K562 (cell line): ENCODE measurements at regions not wholly inside any gene's neighbourhood (a gene's known extent, or its start where the extent isn't known, plus 50 kb on each side); places are given as distances from the start of the nearest gene placed in this dataset.

ENCODE experiments used
- ATAC-seq: fragments of 200-7000 bp; cut with Tn5 transposase; 3 replicates; pipeline ENCODE4 v1.9.1; 2020; ENCODE audit warnings: moderate library complexity
- BruUV-seq: library from RNA; stranded (reverse); fragments of 400-500 nt; replicated peaks from 2 replicates; lab custom pipeline; 2021; lab: Mats Ljungman, UMichigan
- CTCF ChIA-PET: fragments of 300-600 bp; formaldehyde crosslinking; extraction: SDS; loops from one replicate; lab custom pipeline; 2021; ENCODE audit warnings: low intra/inter-chr PET ratio; lab: Yijun Ruan, JAX
- POLR2A ChIA-PET: fragments of 300-600, 350-650 bp; sonication (Branson Sonifier 250); formaldehyde crosslinking; extraction: SDS; loops from one replicate; lab custom pipeline; 2021; ENCODE audit warnings: antibody characterized with exemption, inconsistent platforms; lab: Yijun Ruan, JAX
- DNase-seq, 4 experiments: peaks; one replicate each; pipeline versions ENCODE4 v3.0.0 to v3.0.0-alpha.2; 2011 to 2018; ENCODE audit warnings: low spot score in 3 of 4, mixed read lengths in 3 of 4; ENCODE audit errors: extremely low read depth in 1 of 4
- FAIRE-seq: peaks from 2 replicates; lab custom pipeline; 2011; peaks lifted over from hg19 to GRCh38; lab: Jason Lieb, UNC
- H2AFZ ChIP-seq: 2 replicates; pipeline ENCODE4 v1.6.0; 2011; ENCODE audit warnings: low read depth, low read length, control low read depth, inconsistent platforms
- H3K27ac ChIP-seq: fragments of 200-600 bp; 3 replicates; pipeline ENCODE4 v1.8.0; 2011; ENCODE audit warnings: low read depth, mild to moderate bottlenecking, control low read depth, inconsistent platforms, low read length, moderate library complexity, mixed read lengths; ENCODE audit errors: extremely low read depth
- H3K27me3 ChIP-seq, 2 experiments: fragments of 300-600 bp in 1 of 2; 2 replicates in 1 of 2; 3 replicates in 1 of 2; pipeline versions ENCODE4 v1.6.0 to v1.8.0; 2011; ENCODE audit warnings: inconsistent platforms in 2 of 2, low read length in 2 of 2, mild to moderate bottlenecking in 1 of 2, mixed read lengths in 1 of 2, moderate library complexity in 1 of 2; ENCODE audit not compliant: control insufficient read depth in 2 of 2, insufficient read depth in 2 of 2
- H3K36me3 ChIP-seq: fragments of 300-600 bp; 3 replicates; pipeline ENCODE4 v1.8.0; 2011; ENCODE audit warnings: mild to moderate bottlenecking, low read length, inconsistent platforms; ENCODE audit not compliant: control insufficient read depth, insufficient read depth
- H3K4me1 ChIP-seq, 2 experiments: fragments of 200-600 bp in 1 of 2; replicated peaks in 1 of 2; 2 replicates in 1 of 2; 3 replicates in 1 of 2; pipeline versions ENCODE4 v1.5.1 to v1.8.0; 2011; ENCODE audit warnings: inconsistent platforms in 2 of 2, low read length in 2 of 2, mild to moderate bottlenecking in 1 of 2, mixed read lengths in 1 of 2, moderate library complexity in 1 of 2; ENCODE audit not compliant: control insufficient read depth in 2 of 2, insufficient read depth in 2 of 2
- H3K4me2 ChIP-seq: 2 replicates; pipeline ENCODE4 v1.6.1; 2011; ENCODE audit warnings: low read length, control low read depth, inconsistent platforms, mixed read lengths; ENCODE audit not compliant: insufficient read depth
- H3K4me3 ChIP-seq: fragments of 200-600 bp; sonication (generic), shearing (Covaris generic); 2 replicates; pipeline ENCODE4 v1.5.1; 2016; ENCODE audit warnings: control low read depth, inconsistent platforms
- H3K79me2 ChIP-seq: fragments of 200-600 bp; 3 replicates; pipeline ENCODE4 v1.8.0; 2011; ENCODE audit warnings: low read length, inconsistent platforms; ENCODE audit not compliant: control insufficient read depth, insufficient read depth
- H3K9ac ChIP-seq, 2 experiments: 2 replicates each; pipeline versions ENCODE4 v1.6.0 to v1.6.1; 2011; ENCODE audit warnings: low read depth in 2 of 2, low read length in 2 of 2, control low read depth in 1 of 2, inconsistent platforms in 1 of 2, mild to moderate bottlenecking in 1 of 2, mixed read lengths in 1 of 2; ENCODE audit not compliant: insufficient read depth in 1 of 2
- H3K9me1 ChIP-seq: one replicate; pipeline ENCODE4 v1.6.0; 2011; ENCODE audit warnings: inconsistent platforms, mild to moderate bottlenecking, low read length, moderate library complexity; ENCODE audit not compliant: control insufficient read depth, insufficient read depth
- H3K9me3 ChIP-seq: replicated peaks from 2 replicates; pipeline ENCODE4 v1.5.1; 2011; ENCODE audit warnings: low read depth, low read length, inconsistent platforms; ENCODE audit not compliant: control insufficient read depth, insufficient read depth
- H4K20me1 ChIP-seq: replicated peaks from 2 replicates; pipeline ENCODE4 v1.6.1; 2011; ENCODE audit warnings: low read length, inconsistent platforms, mixed read lengths; ENCODE audit not compliant: control insufficient read depth, insufficient read depth
- BRCA1 ChIP-seq, 2 experiments: fragments of 450-650 bp in 1 of 2; sonication (generic) in 1 of 2; formaldehyde crosslinking in 1 of 2; IDR thresholded peaks; 2 replicates each; pipeline versions ENCODE4 v1.5.0 to v1.6.1; 2017 to 2020; ENCODE audit warnings: mild to moderate bottlenecking in 1 of 2, missing genetic modification reagents in 1 of 2
- BRD4 ChIP-seq: fragments of 200-600 bp; sonication (generic); IDR thresholded peaks from 2 replicates; pipeline ENCODE4 v1.6.1; 2017; ENCODE audit warnings: inconsistent platforms
- CGGBP1 ChIP-seq: fragments of 250-450 bp; sonication (Bioruptor Pico); IDR thresholded peaks from 2 replicates; pipeline ENCODE4 v1.9.0; 2021; ENCODE audit warnings: mild to moderate bottlenecking
- HMBOX1 ChIP-seq: sonication (generic); IDR thresholded peaks from 2 replicates; pipeline ENCODE4 v1.6.1; 2016
- KAT2B ChIP-seq: IDR thresholded peaks from one replicate; pipeline ENCODE4 v1.6.1; 2012; ENCODE audit warnings: low read depth, mild to moderate bottlenecking, control low read depth, inconsistent platforms, low read length, moderate library complexity
- KDM2B ChIP-seq: fragments of 250-450 bp; sonication (Bioruptor Pico); IDR thresholded peaks from 2 replicates; pipeline ENCODE4 v1.8.0; 2021; ENCODE audit warnings: mild to moderate bottlenecking, moderate library complexity
- KLF10 ChIP-seq: fragments of 250-450 bp; sonication (Bioruptor Pico); IDR thresholded peaks from 2 replicates; pipeline ENCODE4 v1.6.1; 2021; ENCODE audit warnings: matching md5 sums
- MCM7 ChIP-seq, 2 experiments: fragments of 450-650 bp; IDR thresholded peaks; 2 replicates each; pipeline ENCODE4 v1.6.1; 2016 to 2018
- PTTG1 ChIP-seq: fragments of 450-650 bp; IDR thresholded peaks from 2 replicates; pipeline ENCODE4 v1.6.1; 2016; ENCODE audit warnings: low read depth, mild to moderate bottlenecking, missing genetic modification characterization, missing compliant biosample characterization
- RBFOX2 ChIP-seq: fragments of 200-400 bp; formaldehyde crosslinking; IDR thresholded peaks from 2 replicates; pipeline ENCODE4 v1.6.1; 2017; ENCODE audit warnings: low read depth, mild to moderate bottlenecking, low read length, moderate library complexity
- TAF9B ChIP-seq: fragments of 450-650 bp; IDR thresholded peaks from 2 replicates; pipeline ENCODE4 v1.6.1; 2018; ENCODE audit warnings: mild to moderate bottlenecking; ENCODE audit not compliant: partially characterized antibody
- TAL1 ChIP-seq: fragments of 450-650 bp; IDR thresholded peaks from 2 replicates; pipeline ENCODE4 v1.6.1; 2016; ENCODE audit warnings: mild to moderate bottlenecking
- TGIF2 ChIP-seq: sonication (generic); formaldehyde crosslinking; IDR thresholded peaks from 2 replicates; pipeline ENCODE4 v1.8.1; 2022; ENCODE audit warnings: mild to moderate bottlenecking, missing genetic modification reagents, moderate library complexity
- THRAP3 ChIP-seq: fragments of 450-650 bp; IDR thresholded peaks from 2 replicates; pipeline ENCODE4 v1.6.1; 2016; ENCODE audit warnings: mild to moderate bottlenecking, inconsistent platforms, borderline replicate concordance
- UBTF ChIP-seq, 2 experiments: IDR thresholded peaks; 2 replicates each; pipeline ENCODE4 v1.6.1; 2012; ENCODE audit warnings: improper control_type of control experiment in 2 of 2, low read depth in 2 of 2, low read length in 2 of 2, borderline replicate concordance in 1 of 2
- WHSC1 ChIP-seq: IDR thresholded peaks from one replicate; pipeline ENCODE4 v1.6.1; 2012; ENCODE audit warnings: low read length, control low read depth, inconsistent platforms
- ZC3H8 ChIP-seq: fragments of 450-650 bp; IDR thresholded peaks from 2 replicates; pipeline ENCODE4 v1.6.1; 2017
- ZNF121 ChIP-seq: sonication (generic); formaldehyde crosslinking; conservative IDR thresholded peaks from 2 replicates; pipeline ENCODE4 v1.8.0; 2022; ENCODE audit warnings: missing genetic modification reagents
- ZNF695 ChIP-seq: fragments of 450-650 bp; formaldehyde crosslinking; IDR thresholded peaks from 2 replicates; pipeline ENCODE4 v1.4.0; 2020; ENCODE audit warnings: mild to moderate bottlenecking, moderate library complexity
- ZNF778 ChIP-seq: fragments of 450-650 bp; formaldehyde crosslinking; IDR thresholded peaks from 2 replicates; pipeline ENCODE4 v1.4.0; 2020; ENCODE audit warnings: mild to moderate bottlenecking, moderate library complexity
- WGBS: fragments of 100-300 bp; shearing (Covaris generic); methylation state at CpG from one replicate; pipeline ENCODE4 v1.1.6; 2016; ENCODE audit warnings: low coverage, mixed read lengths; ENCODE audit not compliant: insufficient coverage; ENCODE audit errors: missing lambda C conversion rate; 5-methylcytosine and 5-hydroxymethylcytosine counted together
- in situ Hi-C: fragments of 300-500 bp; cut with MboI; formaldehyde crosslinking; loops from 4 replicates; pipeline ENCODE4 v1.15.0; 2018; ENCODE audit warnings: inconsistent platforms, mixed read lengths
- intact Hi-C: fragments of 100-400 bp; cut with micrococcal nuclease; formaldehyde crosslinking; loops from 2 replicates; pipeline ENCODE4 v1.14.2; 2022

- 0% methylated on average over 2 of the region's 2 CpGs for WGBS
- BruUV-seq: no TSS peak
- POLR2A ChIA-PET: no interaction called here
Measured at GRCh38 chr2:195115738-195116137, 541.3 kb upstream of the SLC39A10 start.

More at GRCh38 chr2:195115738-195116137, 541.3 kb upstream of the SLC39A10 start:
- no peak overlapping the region for H2AFZ ChIP-seq
- H3K9ac ChIP-seq: no peak overlapping the region
- CTCF ChIA-PET: no interaction called here
- no peaks in the 10 kb centered on the region for H3K27me3 ChIP-seq
- intact Hi-C loops (no loop called here), in situ Hi-C loops (no loop called here)
- DNase-seq (no peak), FAIRE-seq (no peak), ATAC-seq (no peak)
- no peaks in the 10 kb centered on the region for H3K9me3 ChIP-seq
- H3K36me3 ChIP-seq: no peaks in the 10 kb centered on the region
- no peak overlapping the region for H3K4me3 ChIP-seq
- H3K9me1 ChIP-seq: no peaks in the 10 kb centered on the region
- no peak overlapping the region for H3K27ac ChIP-seq
- no peaks in the 10 kb centered on the region for H3K79me2 ChIP-seq
- TF ChIP-seq TGIF2 (CRISPR knock-in tag) (no peak), TAF9B (no peak), ZC3H8 (no peak), THRAP3 (no peak), ZNF121 (CRISPR knock-in tag) (no peak), ZNF695 (CRISPR knock-in tag) (no peak), MCM7 (IDR thresholded peaks at IDR 0.05) (no peak), TAL1 (no peak), ZNF778 (CRISPR knock-in tag) (no peak), CGGBP1 (no peak), KLF10 (no peak), BRD4 (no peak), PTTG1 (tag) (no peak), RBFOX2 (no peak), BRCA1 (IDR thresholded peaks at IDR 0.05) (no peak), BRCA1 (CRISPR knock-in tag; IDR thresholded peaks at IDR 0.05) (no peak), KAT2B (no peak), HMBOX1 (no peak), WHSC1 (no peak), KDM2B (CRISPR knock-in tag) (no peak), UBTF (IDR thresholded peaks at IDR 0.05; ENCODE audit: borderline replicate concordance in 1 of 2, low read depth in 2 of 2, low read length in 2 of 2) (no peak)
- TF ChIP-seq, all 486 proteins: peak for 0
- no peaks in the 10 kb centered on the region for H3K4me1 ChIP-seq
- no peak overlapping the region for H3K4me2 ChIP-seq
- H4K20me1 ChIP-seq: no peaks in the 10 kb centered on the region
